ENCODE measurements at regions not wholly inside any gene's neighbourhood (a gene's known extent, or its start where the extent isn't known, plus 50 kb on each side); places are given as distances from the start of the nearest gene placed in this dataset.

GRCh38 chr4:128384091-128384520, 96.5 kb upstream of the PGRMC2 start:
- TF ChIP-seq CTCF (IDR thresholded peaks at IDR 0.05) (no peak), TCF7L2 (IDR thresholded peaks at IDR 0.05; ENCODE audit: low read depth, low read length) (no peak)
